ENCODE measurements at regions not wholly inside any gene's neighbourhood (a gene's known extent, or its start where the extent isn't known, plus 50 kb on each side); places are given as distances from the start of the nearest gene placed in this dataset.

DNA sequence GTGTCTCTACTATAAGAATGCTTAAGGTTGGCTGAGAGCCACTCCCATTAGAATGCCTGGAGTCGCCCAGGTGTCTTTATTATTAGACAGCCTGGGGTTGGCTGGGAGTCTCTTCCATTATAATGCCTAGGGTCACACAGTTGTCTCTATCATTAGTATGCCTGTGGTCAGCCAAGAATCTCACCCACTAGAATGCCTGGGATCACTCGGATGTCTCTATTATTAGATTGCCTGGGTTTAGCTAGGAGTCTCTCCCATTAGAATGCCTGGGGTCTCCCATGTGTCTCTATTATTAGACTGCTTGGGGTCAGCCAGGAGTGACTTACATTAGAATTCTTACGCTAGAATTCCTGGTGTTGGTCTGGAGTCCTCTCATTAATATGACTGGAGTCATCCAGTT is 2255.3 kb downstream of the TP53TG3F start:
- intact Hi-C loops (cut with DNase I): no loop called here
- DNase-seq (no peak), ATAC-seq (no peak)
- TF ChIP-seq CTCF (IDR thresholded peaks at IDR 0.05): no peak
- no peaks in the 10 kb centered on the region for H3K27me3 ChIP-seq (ENCODE audit: low read depth)
- no peak overlapping the region for H3K27ac ChIP-seq
- no peaks in the 10 kb centered on the region for H3K4me1 ChIP-seq
- peaks cover 17% of the 10 kb centered on the region for H3K9me3 ChIP-seq
- H3K4me3 ChIP-seq: no peak overlapping the region
- H3K36me3 ChIP-seq: no peaks in the 10 kb centered on the region

GRCh38 chr16:35724551-35724950 is 2265.1 kb downstream of the TP53TG3F start:
- no peaks in the 10 kb centered on the region for H3K27me3 ChIP-seq (ENCODE audit: low read depth)
- no peak overlapping the region for H3K4me3 ChIP-seq
- intact Hi-C loops (cut with DNase I): no loop called here
- no peaks in the 10 kb centered on the region for H3K36me3 ChIP-seq
- TF ChIP-seq CTCF (IDR thresholded peaks at IDR 0.05): no peak
- peaks cover 17% of the 10 kb centered on the region for H3K9me3 ChIP-seq
- no peaks in the 10 kb centered on the region for H3K4me1 ChIP-seq
- ATAC-seq (no peak), DNase-seq (no peak)
- H3K27ac ChIP-seq: no peak overlapping the region

- ATAC-seq: no peak
- H3K9me3 ChIP-seq: peaks cover 17% of the 10 kb centered on the region
These were observed 2266.5 kb downstream of the TP53TG3F start for GRCh38 chr16:35725949-35726348.

GRCh38 chr16:35730251-35730650 is 2270.8 kb downstream of the TP53TG3F start:
- Histone ChIP-seq H3K27ac (no peak overlapping the region), H3K27me3 (ENCODE audit: low read depth) (no peaks in the 10 kb centered on the region), H3K4me3 (no peak overlapping the region), H3K36me3 (no peaks in the 10 kb centered on the region), H3K4me1 (no peaks in the 10 kb centered on the region), H3K9me3 (peaks cover 3% of the 10 kb centered on the region)
- no peak for DNase-seq
- intact Hi-C loops (cut with DNase I): no loop called here
- ATAC-seq: no peak
- TF ChIP-seq CTCF (IDR thresholded peaks at IDR 0.05): no peak

More at GRCh38 chr16:35725949-35726348, 2266.5 kb downstream of the TP53TG3F start:
- no peak for TF ChIP-seq CTCF (IDR thresholded peaks at IDR 0.05)
- intact Hi-C loops (cut with DNase I): no loop called here
- H3K36me3 ChIP-seq: no peaks in the 10 kb centered on the region
- H3K4me1 ChIP-seq: no peaks in the 10 kb centered on the region
- H3K27me3 ChIP-seq (ENCODE audit: low read depth): no peaks in the 10 kb centered on the region
- DNase-seq: no peak
- H3K27ac ChIP-seq: no peak overlapping the region
- no peak overlapping the region for H3K4me3 ChIP-seq

DNA sequence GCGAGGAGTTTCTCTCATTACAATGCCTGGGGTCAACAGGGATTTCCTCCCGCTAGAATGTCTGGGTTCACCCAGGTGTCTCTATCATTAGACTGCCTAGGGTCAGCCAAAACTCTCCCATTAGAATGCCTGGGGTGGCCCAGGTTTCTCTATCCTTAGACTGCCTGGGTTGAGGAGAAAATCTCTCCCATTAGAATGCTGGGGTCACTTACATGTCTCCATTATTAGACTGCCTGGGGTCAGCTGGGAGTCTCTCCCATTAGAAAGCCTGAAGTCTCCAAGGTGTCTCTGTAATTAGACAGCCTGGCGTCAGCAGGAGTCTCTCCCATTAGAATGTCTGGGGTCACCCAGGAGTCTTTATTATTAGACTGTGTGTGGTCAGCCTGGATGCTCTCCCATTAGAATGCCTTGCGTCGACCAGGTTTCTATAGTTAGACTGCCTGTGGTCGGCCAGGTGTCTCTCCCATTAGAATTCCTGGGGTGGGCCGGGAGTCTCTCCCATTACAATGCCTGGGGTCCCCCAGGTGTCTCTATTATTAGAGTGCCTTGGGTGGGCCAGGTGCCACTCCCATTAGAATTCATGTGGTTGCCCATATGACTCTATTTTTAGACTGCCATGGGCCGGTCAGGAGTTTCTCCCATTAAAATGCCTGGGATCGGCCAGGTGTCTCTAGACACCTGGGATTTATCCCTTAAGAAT is 2272.1 kb downstream of the TP53TG3F start:
- Histone ChIP-seq H3K27ac (no peak overlapping the region), H3K9me3 (peaks cover 2% of the 10 kb centered on the region), H3K27me3 (ENCODE audit: low read depth) (no peaks in the 10 kb centered on the region), H3K4me1 (no peaks in the 10 kb centered on the region), H3K36me3 (no peaks in the 10 kb centered on the region), H3K4me3 (no peak overlapping the region)
- no peak for TF ChIP-seq CTCF (IDR thresholded peaks at IDR 0.05)
- ATAC-seq (no peak), DNase-seq (no peak)
- intact Hi-C loops (cut with DNase I): no loop called here

All from lower lobe of right lung (tissue), 2 donors.